Neural cell (in vitro differentiated cells): ENCODE measurements at regions not wholly inside any gene's neighbourhood (a gene's known extent, or its start where the extent isn't known, plus 50 kb on each side); places are given as distances from the start of the nearest gene placed in this dataset.

ENCODE experiments used
- H2AFZ ChIP-seq: fragments of 200-600, 300-800 bp; sonication (generic), shearing (Covaris generic); 2 replicates; pipeline ENCODE4 v1.6.0; 2014; ENCODE audit warnings: low read depth, mild to moderate bottlenecking, antibody characterized with exemption, low read length, moderate library complexity
- H3F3A ChIP-seq: fragments of 200-600 bp; shearing (Covaris generic); 2 replicates; pipeline ENCODE4 v1.6.1; 2016; ENCODE audit warnings: mild to moderate bottlenecking, moderate library complexity, mixed read lengths, antibody characterized with exemption, low read length; ENCODE audit not compliant: insufficient read depth, poor library complexity, severe bottlenecking
- H3K27ac ChIP-seq: fragments of 200-600, 300-800 bp; sonication (generic), shearing (Covaris generic); 2 replicates; pipeline ENCODE4 v1.5.1; 2014; ENCODE audit warnings: mild to moderate bottlenecking, low read length, moderate library complexity
- H3K27me3 ChIP-seq: fragments of 300-800, 200-600 bp; sonication (generic), shearing (Covaris generic); 2 replicates; pipeline ENCODE4 v1.6.0; 2014; ENCODE audit warnings: mild to moderate bottlenecking, low read depth, low read length, moderate library complexity; ENCODE audit not compliant: insufficient read depth
- H3K36me3 ChIP-seq: fragments of 300-800, 200-600 bp; sonication (generic), shearing (Covaris generic); 2 replicates; pipeline ENCODE4 v1.5.1; 2014; ENCODE audit warnings: mild to moderate bottlenecking, antibody characterized with exemption, low read length, moderate library complexity; ENCODE audit not compliant: insufficient read depth
- H3K4me2 ChIP-seq: fragments of 300-800, 200-600 bp; sonication (generic), shearing (Covaris generic); 2 replicates; pipeline ENCODE4 v1.6.0; 2014; ENCODE audit warnings: mild to moderate bottlenecking, low read length
- H3K4me3 ChIP-seq: fragments of 300-800, 200-600 bp; sonication (generic), shearing (Covaris generic); 2 replicates; pipeline ENCODE4 v1.5.1; 2014; ENCODE audit warnings: mild to moderate bottlenecking, low read length, moderate library complexity
- H3K79me2 ChIP-seq: fragments of 200-600 bp; shearing (Covaris generic); replicated peaks from 2 replicates; pipeline ENCODE4 v1.6.0; 2014; ENCODE audit warnings: mild to moderate bottlenecking, low read length, moderate library complexity; ENCODE audit not compliant: insufficient read depth
- H3K9ac ChIP-seq: fragments of 300-800, 200-600 bp; sonication (generic), shearing (Covaris generic); 2 replicates; pipeline ENCODE4 v1.6.1; 2016; ENCODE audit warnings: mild to moderate bottlenecking, low read length, mixed read lengths
- H3K9me2 ChIP-seq: fragments of 200-600 bp; shearing (Covaris generic); 2 replicates; pipeline ENCODE4 v1.6.1; 2016; ENCODE audit warnings: mild to moderate bottlenecking, low read length, mixed read lengths; ENCODE audit not compliant: insufficient read depth
- H3K9me3 ChIP-seq: fragments of 200-600, 300-800 bp; sonication (generic), shearing (Covaris generic); 2 replicates; pipeline ENCODE4 v1.6.1; 2016; ENCODE audit warnings: mild to moderate bottlenecking, mixed run types, low read length, moderate library complexity, mixed read lengths
- H4K20me1 ChIP-seq: fragments of 200-600 bp; shearing (Covaris generic); 2 replicates; pipeline ENCODE4 v1.6.1; 2016; ENCODE audit warnings: mild to moderate bottlenecking, mixed run types; ENCODE audit not compliant: insufficient read depth
- CTCF ChIP-seq: fragments of 450-650 bp; IDR thresholded peaks from 2 replicates; pipeline ENCODE4 v1.5.1; 2014; ENCODE audit warnings: antibody characterized with exemption, mild to moderate bottlenecking, moderate library complexity; ENCODE audit not compliant: poor library complexity, severe bottlenecking
- EP300 ChIP-seq: fragments of 450-650 bp; conservative IDR thresholded peaks from 2 replicates; pipeline ENCODE4 v1.6.1; 2014; ENCODE audit warnings: antibody characterized with exemption, mild to moderate bottlenecking, moderate library complexity; ENCODE audit not compliant: poor library complexity, severe bottlenecking
- EZH2 ChIP-seq: fragments of 200-600, 300-800 bp; shearing (Covaris generic), sonication (generic); IDR thresholded peaks from 2 replicates; pipeline ENCODE4 v1.6.1; 2014; ENCODE audit warnings: antibody characterized with exemption, low read length, borderline replicate concordance, mild to moderate bottlenecking; ENCODE audit not compliant: insufficient read depth, poor library complexity, severe bottlenecking
- MXI1 ChIP-seq: fragments of 450-650 bp; conservative IDR thresholded peaks from 2 replicates; pipeline ENCODE4 v1.6.1; 2014; ENCODE audit warnings: antibody characterized with exemption, mild to moderate bottlenecking; ENCODE audit not compliant: poor library complexity, severe bottlenecking
- POLR2AphosphoS5 ChIP-seq: IDR thresholded peaks from 2 replicates; pipeline ENCODE4 v1.6.1; 2012
- RAD21 ChIP-seq: fragments of 450-650 bp; conservative IDR thresholded peaks from 2 replicates; pipeline ENCODE4 v1.6.1; 2014; ENCODE audit warnings: antibody characterized with exemption, mild to moderate bottlenecking, moderate library complexity
- SMC3 ChIP-seq: fragments of 450-650 bp; conservative IDR thresholded peaks from 2 replicates; pipeline ENCODE4 v1.6.1; 2014; ENCODE audit warnings: antibody characterized with exemption, mild to moderate bottlenecking, moderate library complexity; ENCODE audit not compliant: poor library complexity
- TAF1 ChIP-seq: IDR thresholded peaks from 2 replicates; pipeline ENCODE4 v1.6.1; 2012; ENCODE audit warnings: low read depth
- TF ChIP-seq, protein P1 (sequence below): IDR thresholded peaks from 2 replicates; pipeline ENCODE4 v1.6.1; 2012; ENCODE audit warnings: borderline replicate concordance

DNA sequence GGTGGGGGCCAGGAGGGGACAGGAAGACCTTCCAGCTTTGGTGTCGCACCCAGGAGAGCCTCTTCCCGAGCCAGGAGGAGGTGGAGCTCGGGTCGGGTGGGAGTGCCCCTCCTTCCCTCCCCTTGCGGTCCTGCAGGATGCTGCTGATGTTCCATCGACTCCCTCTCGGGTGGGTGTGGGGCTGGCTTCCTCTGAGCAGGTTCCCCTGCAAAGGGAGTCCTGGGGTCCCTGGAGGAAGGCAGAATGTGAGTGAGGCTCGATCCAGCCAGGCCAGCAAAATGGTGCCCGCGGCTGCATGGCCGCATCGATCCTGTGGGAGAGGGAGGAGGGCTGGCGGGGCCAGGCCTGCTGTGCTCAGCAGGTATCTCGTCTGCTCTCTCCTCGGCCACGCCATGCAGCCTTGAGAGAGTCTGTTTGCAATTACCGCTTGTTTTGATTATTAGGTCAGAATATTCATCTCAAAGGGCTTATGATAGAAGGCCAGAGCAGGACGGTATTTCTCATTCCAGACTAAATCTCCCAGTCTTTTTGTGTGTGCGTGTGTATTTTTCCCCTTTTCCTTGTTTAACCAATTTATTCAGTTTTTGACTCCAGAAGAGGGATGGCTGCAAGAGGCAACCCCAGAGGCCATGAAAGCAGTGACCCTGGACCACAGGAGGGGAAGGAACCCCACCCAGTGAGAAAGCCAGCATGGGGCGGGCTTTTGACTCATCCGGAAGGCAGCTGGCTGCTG is 137.3 kb upstream of the ZMIZ1 start:
- Histone ChIP-seq H3K27ac (no peak overlapping the region), H3K4me2 (no peak overlapping the region)

DNA sequence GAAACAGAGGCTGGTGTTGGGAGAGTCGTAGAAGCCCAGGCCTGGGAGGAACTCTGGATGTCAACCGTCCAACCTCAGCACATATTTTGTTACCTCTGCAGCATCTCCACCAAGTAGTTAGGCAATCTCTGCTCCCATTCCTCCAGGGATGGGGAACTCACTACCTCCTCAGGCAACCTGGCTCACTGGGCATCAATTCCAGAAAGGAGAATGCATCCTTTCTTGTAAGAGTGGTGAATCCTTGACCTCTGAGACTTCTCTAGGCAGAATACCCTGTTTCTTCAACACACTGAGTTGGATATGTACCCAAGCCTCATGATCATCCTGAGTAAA is 136.7 kb upstream of the ZMIZ1 start:
- H3K9ac ChIP-seq: no peak overlapping the region
- no peak overlapping the region for H3K27ac ChIP-seq
- H3K4me2 ChIP-seq: no peak overlapping the region

More for the DNA sequence above, 137.3 kb upstream of the ZMIZ1 start:
- Histone ChIP-seq H3K79me2 (no peaks in the 10 kb centered on the region), H4K20me1 (no peaks in the 10 kb centered on the region), H3K9ac (no peak overlapping the region), H3K27me3 (no peaks in the 10 kb centered on the region), H3K4me3 (no peak overlapping the region), H3K9me3 (no peaks in the 10 kb centered on the region), H3F3A (no peaks in the 10 kb centered on the region), H3K9me2 (no peaks in the 10 kb centered on the region), H2AFZ (no peak overlapping the region), H3K36me3 (no peaks in the 10 kb centered on the region)
- TF ChIP-seq, protein P1, sequence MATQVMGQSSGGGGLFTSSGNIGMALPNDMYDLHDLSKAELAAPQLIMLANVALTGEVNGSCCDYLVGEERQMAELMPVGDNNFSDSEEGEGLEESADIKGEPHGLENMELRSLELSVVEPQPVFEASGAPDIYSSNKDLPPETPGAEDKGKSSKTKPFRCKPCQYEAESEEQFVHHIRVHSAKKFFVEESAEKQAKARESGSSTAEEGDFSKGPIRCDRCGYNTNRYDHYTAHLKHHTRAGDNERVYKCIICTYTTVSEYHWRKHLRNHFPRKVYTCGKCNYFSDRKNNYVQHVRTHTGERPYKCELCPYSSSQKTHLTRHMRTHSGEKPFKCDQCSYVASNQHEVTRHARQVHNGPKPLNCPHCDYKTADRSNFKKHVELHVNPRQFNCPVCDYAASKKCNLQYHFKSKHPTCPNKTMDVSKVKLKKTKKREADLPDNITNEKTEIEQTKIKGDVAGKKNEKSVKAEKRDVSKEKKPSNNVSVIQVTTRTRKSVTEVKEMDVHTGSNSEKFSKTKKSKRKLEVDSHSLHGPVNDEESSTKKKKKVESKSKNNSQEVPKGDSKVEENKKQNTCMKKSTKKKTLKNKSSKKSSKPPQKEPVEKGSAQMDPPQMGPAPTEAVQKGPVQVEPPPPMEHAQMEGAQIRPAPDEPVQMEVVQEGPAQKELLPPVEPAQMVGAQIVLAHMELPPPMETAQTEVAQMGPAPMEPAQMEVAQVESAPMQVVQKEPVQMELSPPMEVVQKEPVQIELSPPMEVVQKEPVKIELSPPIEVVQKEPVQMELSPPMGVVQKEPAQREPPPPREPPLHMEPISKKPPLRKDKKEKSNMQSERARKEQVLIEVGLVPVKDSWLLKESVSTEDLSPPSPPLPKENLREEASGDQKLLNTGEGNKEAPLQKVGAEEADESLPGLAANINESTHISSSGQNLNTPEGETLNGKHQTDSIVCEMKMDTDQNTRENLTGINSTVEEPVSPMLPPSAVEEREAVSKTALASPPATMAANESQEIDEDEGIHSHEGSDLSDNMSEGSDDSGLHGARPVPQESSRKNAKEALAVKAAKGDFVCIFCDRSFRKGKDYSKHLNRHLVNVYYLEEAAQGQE: no peak
- TF ChIP-seq EZH2: no peak
- TF ChIP-seq MXI1: no peak
- TF ChIP-seq TAF1: no peak
- no peak for TF ChIP-seq CTCF
- no peak for TF ChIP-seq RAD21
- no peak for TF ChIP-seq EP300
- no peak for TF ChIP-seq POLR2AphosphoS5
- no peak for TF ChIP-seq SMC3

More for the DNA sequence above, 136.7 kb upstream of the ZMIZ1 start:
- TF ChIP-seq RAD21 (no peak), POLR2AphosphoS5 (no peak), EP300 (no peak)
- Histone ChIP-seq H3K9me3 (no peaks in the 10 kb centered on the region), H3K27me3 (no peaks in the 10 kb centered on the region), H3K4me3 (no peak overlapping the region), H3F3A (no peaks in the 10 kb centered on the region), H3K79me2 (no peaks in the 10 kb centered on the region), H4K20me1 (no peaks in the 10 kb centered on the region), H3K9me2 (no peaks in the 10 kb centered on the region), H3K36me3 (no peaks in the 10 kb centered on the region), H2AFZ (no peak overlapping the region)
